ENCODE measurements at regions not wholly inside any gene's neighbourhood (a gene's known extent, or its start where the extent isn't known, plus 50 kb on each side); places are given as distances from the start of the nearest gene placed in this dataset.

GRCh38 chr11:19445771-19446170 is 205.0 kb upstream of the E2F8 start:
- Histone ChIP-seq H3K27ac (no peak overlapping the region), H3K36me3 (replicated peaks in 1 of 2) (no peaks in the 10 kb centered on the region), H3K27me3 (no peaks in the 10 kb centered on the region), H3K4me1 (replicated peaks in 1 of 2) (peaks cover 0 to 7% of the 10 kb centered on the region in 2 donors), H3K4me3 (no peak overlapping the region), H3K9me3 (replicated peaks in 1 of 3) (no peaks in the 10 kb centered on the region)
- no peak for TF ChIP-seq CTCF (IDR thresholded peaks at IDR 0.05)
- no peak for TF ChIP-seq POLR2A (IDR thresholded peaks at IDR 0.05)
- DNase-seq = no peak
- 37 to 47% (median 43%) methylated on average over 2 of the region's 2 CpGs for WGBS, 4 donors
- intact Hi-C loops (cut with DNase I) = no loop called here

GRCh38 chr11:19444231-19444630 is 203.5 kb upstream of the E2F8 start:
- H3K36me3 ChIP-seq (replicated peaks in 1 of 2) = no peaks in the 10 kb centered on the region
- intact Hi-C loops (cut with DNase I) = no loop called here
- H3K27ac ChIP-seq = no peak overlapping the region
- H3K4me1 ChIP-seq (replicated peaks in 1 of 2) = peaks cover 0 to 7% of the 10 kb centered on the region in 2 donors
- no peak for TF ChIP-seq CTCF (IDR thresholded peaks at IDR 0.05)
- TF ChIP-seq POLR2A (IDR thresholded peaks at IDR 0.05) = no peak
- no peak overlapping the region for H3K4me3 ChIP-seq
- peaks cover 6% of the 10 kb centered on the region for H3K27me3 ChIP-seq
- WGBS, 4 donors = 68 to 83% (median 76%) methylated on average over 2 of the region's 2 CpGs
- no peak for DNase-seq
- no peaks in the 10 kb centered on the region for H3K9me3 ChIP-seq (replicated peaks in 1 of 3)

GRCh38 chr11:19442554-19442910 is 201.8 kb upstream of the E2F8 start:
- H3K27ac ChIP-seq = no peak overlapping the region
- H3K4me3 ChIP-seq = no peak overlapping the region
- peaks cover 0 to 7% of the 10 kb centered on the region in 2 donors for H3K4me1 ChIP-seq (replicated peaks in 1 of 2)
- no peaks in the 10 kb centered on the region for H3K9me3 ChIP-seq (replicated peaks in 1 of 3)
- no peak for DNase-seq
- no peak for TF ChIP-seq CTCF (IDR thresholded peaks at IDR 0.05)
- no peak for TF ChIP-seq POLR2A (IDR thresholded peaks at IDR 0.05)
- intact Hi-C loops (cut with DNase I) = no loop called here
- H3K36me3 ChIP-seq (replicated peaks in 1 of 2) = no peaks in the 10 kb centered on the region
- H3K27me3 ChIP-seq = peaks cover 6% of the 10 kb centered on the region

GRCh38 chr11:19441752-19442553 is 201.2 kb upstream of the E2F8 start:
- Histone ChIP-seq H3K27ac (no peak overlapping the region), H3K4me1 (replicated peaks in 1 of 2) (peaks cover 0 to 7% of the 10 kb centered on the region in 2 donors), H3K9me3 (replicated peaks in 1 of 3) (no peaks in the 10 kb centered on the region), H3K36me3 (replicated peaks in 1 of 2) (no peaks in the 10 kb centered on the region), H3K4me3 (no peak overlapping the region), H3K27me3 (peaks cover 6% of the 10 kb centered on the region)
- intact Hi-C loops (cut with DNase I) = no loop called here
- peak; percentile 23 to 72 (median 55) for DNase-seq
- WGBS, 4 donors = 31 to 67% (median 59%) methylated on average over 4 to 11 of the region's 11 CpGs
- TF ChIP-seq CTCF (IDR thresholded peaks at IDR 0.05) = no peak

Measured in adrenal gland (tissue), 9 donors.